ENCODE measurements at regions not wholly inside any gene's neighbourhood (a gene's known extent, or its start where the extent isn't known, plus 50 kb on each side); places are given as distances from the start of the nearest gene placed in this dataset.

DNA sequence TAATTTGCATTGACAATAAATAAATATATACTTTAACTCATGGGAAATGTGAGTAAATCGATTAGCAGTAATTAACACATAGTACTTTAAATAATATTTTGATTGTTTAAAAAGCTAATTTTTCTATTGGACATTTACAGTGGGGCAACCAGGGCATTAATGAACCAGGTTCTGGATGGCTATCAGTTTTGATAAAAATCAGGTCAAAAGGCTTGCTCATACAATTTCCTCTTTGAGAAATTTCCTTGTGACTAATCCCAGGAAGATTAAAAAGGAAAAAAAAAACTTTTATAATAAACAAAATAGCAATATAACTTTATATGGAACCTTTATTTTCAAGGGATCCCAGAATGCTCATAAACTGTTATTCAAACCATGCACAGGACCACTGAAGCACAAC lies 497.2 kb upstream of the ZEB2 start:
- no peak for DNase-seq (ENCODE audit: low spot score)

DNA sequence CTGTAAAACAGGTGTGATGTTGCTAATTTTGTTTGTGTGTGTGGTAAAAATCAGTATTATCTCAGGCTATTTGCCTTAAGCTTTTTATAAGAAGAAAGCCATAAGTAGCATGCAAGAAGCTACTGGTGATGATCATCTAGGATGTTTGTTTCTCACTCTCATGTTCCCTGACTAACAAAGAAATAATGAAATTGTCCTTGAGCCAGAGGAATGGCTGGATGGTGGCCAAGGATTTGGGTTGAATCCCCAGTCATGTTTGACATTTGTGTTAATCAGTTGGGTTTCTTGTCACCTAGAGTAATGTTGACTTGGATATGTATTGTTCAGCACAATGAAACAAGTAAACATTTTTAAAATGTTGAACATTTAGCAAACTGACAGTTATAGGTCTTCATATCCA lies 496.8 kb upstream of the ZEB2 start:
- DNase-seq (ENCODE audit: low spot score) = no peak

DNA sequence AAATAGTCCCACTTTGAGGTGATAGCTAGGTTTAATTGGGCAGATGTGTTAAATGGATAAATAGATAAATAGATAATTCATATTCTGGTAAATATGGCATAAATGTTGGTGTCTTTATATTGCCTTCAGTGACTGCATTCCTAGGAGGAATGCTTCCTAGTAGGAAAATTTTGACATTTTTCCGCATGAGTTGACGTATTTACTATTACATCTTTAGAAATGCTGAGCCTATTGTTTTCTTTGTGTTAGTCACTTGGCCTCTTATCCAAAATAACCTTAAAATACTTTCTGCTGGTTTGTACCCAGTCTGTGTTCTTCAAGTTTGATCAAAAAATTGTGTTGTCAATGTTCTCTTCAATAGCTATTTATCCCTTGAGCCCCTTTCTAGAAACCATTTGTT lies 495.6 kb upstream of the ZEB2 start:
- DNase-seq (ENCODE audit: low spot score) = no peak

DNA sequence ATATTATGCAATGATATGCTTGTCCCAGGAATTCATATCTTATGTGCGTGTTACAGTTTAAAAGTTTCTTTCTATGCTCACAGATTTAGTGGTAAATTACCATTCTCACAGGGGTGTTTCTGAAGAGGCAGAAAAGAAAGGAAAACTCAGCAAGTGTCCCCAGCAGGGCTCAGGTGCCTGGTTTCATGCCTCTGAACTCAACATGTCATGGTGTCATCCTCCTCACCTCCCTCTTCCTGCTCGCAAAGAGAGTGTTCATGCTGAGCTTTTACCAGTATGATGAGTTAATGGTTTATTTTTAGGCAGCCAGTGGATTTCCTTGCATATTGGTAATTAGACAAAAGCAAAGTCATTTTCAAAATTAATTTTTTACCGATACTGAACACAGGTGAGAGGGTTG lies 492.9 kb upstream of the ZEB2 start:
- DNase-seq (ENCODE audit: low spot score) = no peak

DNA sequence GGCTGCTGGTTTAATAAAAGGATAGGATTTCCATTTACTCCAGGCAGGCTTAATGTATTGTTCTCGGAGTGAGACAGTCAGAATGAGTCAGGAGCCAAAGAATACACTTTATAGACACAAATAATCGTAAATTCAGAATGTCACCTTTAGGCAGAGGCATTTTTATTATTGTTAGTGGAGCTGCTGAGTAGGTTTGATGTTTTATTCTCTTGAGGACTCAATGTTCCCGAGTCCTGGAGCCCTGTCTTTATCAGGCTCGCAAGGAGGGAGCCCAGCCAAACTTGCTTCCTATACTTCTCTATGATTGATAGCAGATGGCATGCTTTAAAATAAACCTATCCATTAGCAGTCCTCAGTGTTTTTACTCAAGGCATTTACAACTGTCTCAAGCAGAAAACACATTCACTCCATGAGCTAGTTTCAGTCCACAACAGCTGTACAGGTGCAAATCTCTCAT lies 492.3 kb upstream of the ZEB2 start:
- no peak for DNase-seq (ENCODE audit: low spot score)

DNA sequence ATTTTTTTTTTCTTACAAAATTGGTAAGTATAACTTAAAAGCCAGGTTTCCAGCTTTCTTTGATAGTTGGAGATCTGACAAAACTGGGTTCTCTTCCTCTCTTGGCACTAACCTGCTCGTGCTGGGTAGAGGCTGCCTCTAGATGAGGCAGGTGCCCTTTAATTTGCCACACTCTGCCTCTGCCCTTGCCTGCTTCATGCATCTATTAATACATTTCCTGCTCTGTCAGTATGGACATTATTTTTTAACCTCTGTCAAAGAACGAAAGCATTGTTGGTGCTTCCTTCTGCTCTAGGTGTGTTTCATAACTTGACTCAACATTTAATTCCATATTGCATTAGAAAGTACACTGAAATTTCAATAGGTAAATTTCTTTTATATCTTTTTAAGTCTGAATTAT lies 490.7 kb upstream of the ZEB2 start:
- DNase-seq (ENCODE audit: low spot score) = no peak

DNA sequence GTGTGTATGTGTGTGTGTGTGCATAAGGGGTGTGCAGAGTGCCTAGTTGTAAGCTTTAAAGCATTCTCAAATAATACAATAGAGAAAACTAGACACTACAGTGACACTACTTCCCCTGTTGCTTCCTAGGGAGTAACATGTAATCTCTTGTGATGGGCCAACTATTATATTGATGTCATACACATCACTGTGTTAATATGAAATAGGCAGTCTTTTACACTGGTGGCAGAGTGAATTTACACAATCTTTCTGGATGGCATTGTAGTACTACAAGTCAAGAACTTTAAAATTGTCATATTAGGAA lies 488.0 kb upstream of the ZEB2 start:
- DNase-seq (ENCODE audit: low spot score) = no peak

DNA sequence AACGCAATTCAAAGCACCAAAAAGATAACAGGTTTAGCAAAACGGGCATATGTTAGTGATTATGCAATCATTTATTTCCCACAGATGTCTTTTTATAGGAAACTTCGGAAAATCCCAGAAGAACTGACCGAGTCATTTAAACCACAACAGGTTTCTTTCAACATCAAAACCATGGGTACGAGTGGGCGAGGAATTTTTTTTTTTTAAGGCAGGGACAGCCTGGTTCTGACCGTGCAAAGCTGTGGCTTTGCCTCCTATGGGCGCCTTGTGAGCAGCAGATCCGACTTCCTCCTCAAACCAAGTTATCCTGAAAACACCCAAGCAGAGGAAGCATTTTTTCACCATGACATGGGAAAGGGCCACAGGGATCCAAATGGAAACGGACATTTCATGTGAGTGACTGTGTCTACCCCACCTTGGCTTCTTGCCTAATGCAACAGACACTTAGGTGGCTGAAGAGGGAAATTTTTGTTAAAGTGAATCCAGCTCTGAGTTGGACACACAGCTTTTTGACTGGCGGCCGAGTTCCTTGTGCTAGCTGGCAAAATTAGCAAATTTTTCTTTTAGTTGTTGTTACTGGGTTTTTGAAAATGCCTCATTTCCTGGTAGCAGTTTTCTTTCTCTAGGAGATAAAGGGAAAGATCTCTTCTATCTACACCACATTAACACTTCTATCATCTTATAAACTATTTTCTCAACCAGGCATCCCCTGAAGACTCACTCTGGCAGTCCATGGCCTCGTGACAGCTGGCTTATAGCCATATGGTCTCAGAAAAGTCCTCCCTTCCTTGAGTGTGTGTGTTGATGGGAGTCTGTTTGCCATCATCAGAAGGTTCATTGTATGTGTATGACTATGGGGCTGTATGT lies 487.4 kb upstream of the ZEB2 start:
- DNase-seq (ENCODE audit: low spot score) = no peak

DNA sequence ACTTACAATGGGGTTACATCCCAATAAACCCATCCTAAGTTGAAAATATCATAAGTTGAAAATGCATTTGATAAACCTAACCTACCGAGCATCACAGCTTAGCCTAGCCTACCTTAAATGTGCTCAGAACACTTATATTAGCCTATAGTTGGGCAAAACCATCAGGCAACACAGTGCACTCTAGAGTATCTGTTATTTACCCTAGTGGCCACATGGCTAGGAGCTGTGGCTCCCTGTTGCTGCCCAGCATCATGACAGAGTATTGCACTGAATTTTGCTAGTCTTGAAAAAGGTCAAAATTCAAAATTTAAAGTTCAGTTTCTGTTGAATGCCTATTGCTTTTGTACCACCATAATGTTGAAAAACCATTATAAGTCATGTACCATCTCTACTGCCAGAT lies 482.7 kb upstream of the ZEB2 start:
- no peak for DNase-seq (ENCODE audit: low spot score)

DNA sequence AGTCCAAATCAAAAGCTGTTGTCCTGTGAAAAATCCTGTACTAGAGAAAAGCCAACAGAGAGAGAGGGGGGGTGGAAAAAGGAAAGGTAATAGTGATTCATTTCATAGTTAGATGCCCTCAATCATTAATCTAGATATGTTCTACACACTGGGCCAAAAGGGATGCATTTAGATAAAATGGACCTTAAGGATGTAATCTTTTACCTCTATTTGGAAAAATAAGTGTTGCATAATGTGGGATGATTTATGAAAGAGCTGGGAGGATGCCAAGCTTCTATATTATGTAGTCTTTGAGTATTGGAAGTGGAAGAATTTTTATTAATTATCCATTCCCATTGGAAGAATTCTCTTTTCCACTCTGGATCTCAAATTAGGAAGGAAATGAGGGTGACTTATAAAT lies 480.5 kb upstream of the ZEB2 start:
- no peak for DNase-seq (ENCODE audit: low spot score)

DNA sequence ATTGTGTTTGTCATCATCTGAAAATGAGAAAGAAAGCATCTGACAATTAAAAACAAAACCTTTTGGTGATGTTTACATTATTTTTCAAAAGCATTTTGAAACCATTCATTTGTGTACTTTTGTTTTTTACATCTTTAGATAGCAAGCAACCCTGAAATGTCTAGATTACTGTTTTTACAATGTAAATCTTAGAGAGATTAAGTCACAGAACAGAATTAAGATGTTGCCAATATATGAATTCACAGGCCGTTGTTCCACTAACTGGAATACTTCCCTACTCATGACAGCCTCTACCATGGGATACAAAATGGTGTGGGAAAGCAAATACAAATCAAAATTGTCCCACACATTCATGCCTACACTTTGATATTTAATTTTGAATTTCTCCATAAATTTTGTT lies 480.0 kb upstream of the ZEB2 start:
- DNase-seq (ENCODE audit: low spot score) = no peak

DNA sequence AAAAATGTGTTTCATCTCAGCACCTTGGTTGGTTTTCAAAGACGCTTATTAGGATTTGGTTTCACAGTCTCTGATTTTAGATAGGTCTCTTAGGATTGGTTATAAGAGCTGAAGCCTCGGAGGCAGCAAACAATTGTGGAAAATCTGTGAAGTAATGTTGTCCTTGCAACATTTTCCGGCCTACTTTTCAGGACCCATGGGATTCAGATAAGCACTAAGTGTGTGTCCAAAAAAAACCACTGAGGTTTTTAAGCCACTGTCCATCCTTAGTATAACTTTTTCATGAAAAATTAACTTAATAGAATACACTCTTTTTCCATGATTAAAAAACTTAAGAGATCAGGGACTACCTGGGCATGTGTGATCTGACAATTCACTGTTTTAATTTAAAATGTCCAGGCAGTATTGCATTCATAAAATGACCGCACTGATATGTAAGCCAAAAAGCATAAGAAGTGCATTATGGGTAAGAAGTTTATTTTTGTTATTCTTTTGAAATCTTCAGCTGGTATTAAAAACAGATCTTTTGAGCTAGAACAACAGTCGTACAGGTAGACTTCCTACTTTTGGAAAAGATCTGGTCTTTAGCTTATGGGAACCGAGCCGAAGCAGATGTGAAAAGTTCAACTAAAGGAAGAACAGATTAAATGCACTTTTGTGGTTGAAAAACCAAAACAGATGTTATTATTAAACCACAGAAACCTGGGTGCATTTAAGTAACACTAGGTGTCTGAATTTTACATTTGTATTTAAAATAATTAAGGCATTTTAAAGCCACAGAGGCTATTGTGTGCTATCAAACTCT lies 479.4 kb upstream of the ZEB2 start:
- no peak for DNase-seq (ENCODE audit: low spot score)

DNA sequence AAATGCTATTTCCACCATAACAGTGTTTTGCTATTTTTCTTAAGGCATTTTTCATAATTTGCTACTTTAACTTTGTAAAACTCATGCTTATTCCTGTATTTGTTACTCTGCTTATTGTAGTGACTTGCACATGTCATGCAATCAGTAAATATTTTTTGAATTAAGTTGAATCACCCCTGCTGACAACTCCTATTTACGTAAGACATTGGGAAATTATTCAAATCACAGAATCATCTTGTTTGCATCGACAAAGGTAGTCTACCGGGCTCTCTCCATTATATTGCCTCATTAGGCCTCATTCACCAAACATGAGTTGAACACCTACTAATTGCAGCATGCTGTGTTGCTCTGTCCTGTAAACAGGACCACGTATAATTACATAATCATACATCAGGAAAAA lies 478.5 kb upstream of the ZEB2 start:
- DNase-seq (ENCODE audit: low spot score) = no peak

DNA sequence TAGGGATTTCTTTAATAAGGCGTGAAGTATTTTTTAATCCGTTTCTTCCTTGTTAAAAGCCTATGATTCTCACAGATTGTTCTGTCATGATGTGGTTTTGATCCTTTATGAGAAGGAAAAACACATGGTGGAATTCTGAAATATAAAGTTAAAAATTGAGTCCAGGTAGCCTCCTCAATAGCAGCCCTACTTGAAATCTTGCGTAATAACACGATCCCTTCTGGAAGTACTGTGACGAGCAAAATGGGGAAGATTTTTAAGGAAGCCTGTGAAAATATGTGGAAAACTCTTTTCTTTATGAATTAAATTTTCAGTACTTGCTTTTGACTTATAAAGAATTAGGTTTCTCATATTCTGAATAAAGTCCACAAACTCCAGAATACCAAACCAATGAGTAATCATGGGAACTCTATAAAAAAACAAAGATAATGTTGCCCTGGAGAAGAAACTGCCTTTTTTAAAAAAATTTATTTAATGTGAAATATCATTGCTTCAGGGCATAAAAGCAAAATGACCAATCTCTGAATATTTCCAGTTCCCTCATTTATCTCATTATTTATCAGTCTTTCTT lies 476.4 kb upstream of the ZEB2 start:
- DNase-seq (ENCODE audit: low spot score) = no peak

DNA sequence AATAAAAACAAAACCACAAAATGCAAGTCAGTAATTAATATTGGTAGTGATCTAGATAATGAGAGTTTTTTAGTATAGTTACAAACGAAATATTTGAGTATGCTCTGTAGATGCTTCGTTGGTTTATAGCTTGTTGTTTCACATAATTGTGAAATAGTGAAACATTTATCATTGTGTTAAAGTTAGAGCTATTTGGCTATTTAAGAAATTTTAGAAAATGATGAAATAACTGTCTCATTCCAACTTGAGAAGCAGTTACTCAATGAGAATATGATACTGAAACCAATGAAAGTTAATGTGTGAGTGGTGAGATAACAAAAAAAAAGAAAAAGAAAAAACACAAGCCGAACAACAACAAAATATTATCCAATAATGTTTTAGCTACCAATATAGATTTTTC lies 475.6 kb upstream of the ZEB2 start:
- DNase-seq (ENCODE audit: low spot score) = no peak

DNA sequence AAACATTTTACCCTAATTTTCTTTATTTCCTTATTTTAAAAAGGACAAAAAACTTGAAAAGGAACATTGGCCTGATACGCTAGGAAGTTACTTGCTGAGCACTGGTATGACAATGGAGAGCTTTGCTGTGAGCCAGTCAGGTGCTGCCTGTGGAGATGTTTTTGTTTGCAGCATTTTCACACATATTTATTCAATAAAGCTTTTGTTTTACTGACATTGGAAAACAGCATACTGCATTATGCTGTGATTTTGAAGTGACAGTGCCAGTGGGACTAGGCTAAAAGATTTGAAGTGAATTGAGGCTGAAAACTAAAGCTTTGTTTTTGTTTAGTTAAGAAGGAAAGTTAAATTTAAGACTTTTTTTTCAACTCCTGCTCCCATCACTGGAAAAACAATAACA lies 470.7 kb upstream of the ZEB2 start:
- no peak for DNase-seq (ENCODE audit: low spot score)

DNA sequence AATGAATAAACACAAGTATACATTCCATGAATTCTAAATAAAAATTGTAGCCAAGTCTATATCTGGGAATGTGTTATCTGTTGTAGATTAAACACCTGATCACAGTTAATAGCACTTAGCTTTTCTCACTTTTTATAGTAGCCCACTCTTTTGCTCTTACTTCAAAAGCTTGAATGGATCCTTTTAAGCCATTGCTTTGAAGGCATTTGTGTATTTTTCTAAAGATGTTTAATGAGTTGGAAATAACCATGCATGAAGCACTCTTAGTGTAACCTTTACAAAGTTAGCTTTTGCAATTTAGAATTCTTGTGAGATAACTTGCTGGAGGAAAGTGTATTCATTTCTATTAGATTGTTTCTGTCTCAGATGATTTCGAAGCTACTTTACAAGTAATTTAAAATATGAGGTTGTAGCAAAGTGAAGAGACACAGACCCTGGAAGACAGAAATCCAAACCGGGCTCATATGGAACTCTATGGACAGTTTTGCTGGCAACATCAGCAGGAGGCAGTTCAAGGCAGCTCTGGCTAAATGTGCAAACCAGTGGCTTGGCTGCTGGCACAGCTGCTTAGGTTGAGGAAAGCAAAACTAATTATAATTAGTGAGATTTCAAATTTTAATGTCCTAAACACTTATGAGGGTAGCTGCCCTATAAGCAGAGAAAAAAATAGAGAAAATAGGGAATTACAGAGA lies 469.8 kb upstream of the ZEB2 start:
- DNase-seq (ENCODE audit: low spot score) = no peak

DNA sequence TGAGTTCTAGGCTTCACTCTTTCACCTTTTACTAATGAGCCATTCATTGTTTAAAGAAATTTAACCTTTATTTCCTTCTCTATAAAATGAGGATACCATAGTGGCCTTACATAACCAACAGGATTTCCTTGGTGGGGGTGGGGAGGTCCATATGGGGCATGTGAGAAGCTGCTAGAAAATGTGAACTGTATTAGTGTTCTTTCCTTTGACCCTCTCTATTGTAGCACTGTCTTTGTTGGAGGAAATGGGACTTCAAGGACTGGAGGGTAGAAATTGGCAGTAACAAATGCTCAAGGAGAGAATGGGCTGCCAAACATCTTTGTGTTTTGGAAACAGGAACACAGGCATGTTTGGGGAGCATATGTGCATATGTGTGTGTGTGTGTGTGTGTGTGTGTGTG lies 468.7 kb upstream of the ZEB2 start:
- DNase-seq (ENCODE audit: low spot score) = no peak

DNA sequence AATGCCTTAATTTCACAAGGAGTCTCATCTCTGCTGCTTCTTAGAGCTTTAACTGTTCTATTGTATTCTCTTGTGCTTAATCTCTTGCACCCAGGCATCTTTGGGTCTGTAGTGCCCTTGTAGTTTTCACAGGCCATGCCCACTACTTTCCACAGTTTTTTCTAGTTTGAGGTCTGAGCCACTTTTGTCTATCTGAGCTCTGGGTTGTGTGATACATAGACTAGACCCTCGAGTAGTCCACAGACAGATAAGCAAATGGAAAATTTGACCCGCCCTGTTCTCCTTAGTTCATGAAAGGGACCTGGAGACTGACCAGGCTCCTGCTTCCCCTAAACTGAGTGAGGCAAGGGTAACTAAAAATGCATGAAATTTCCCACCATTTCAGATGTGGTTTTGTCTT lies 466.8 kb upstream of the ZEB2 start:
- DNase-seq (ENCODE audit: low spot score) = no peak

DNA sequence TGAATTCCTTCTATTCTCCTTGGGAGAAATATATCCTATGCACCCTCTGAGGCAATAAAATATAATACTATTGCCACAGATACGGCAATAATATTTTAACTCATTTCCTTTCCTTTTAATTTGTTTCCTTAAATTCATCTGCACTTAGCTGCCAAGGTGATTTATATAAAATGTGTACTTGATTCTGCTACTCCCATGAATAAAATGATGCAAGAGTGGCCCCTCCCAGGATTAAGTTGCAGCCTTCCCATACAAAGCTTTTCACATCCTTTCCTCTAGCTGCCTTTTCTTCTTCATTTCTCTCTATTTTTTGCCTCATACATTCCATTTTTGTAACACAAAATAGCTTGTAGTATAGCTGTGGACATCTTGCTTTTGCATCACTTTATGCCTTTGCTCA lies 464.1 kb upstream of the ZEB2 start:
- no peak for DNase-seq (ENCODE audit: low spot score)

DNA sequence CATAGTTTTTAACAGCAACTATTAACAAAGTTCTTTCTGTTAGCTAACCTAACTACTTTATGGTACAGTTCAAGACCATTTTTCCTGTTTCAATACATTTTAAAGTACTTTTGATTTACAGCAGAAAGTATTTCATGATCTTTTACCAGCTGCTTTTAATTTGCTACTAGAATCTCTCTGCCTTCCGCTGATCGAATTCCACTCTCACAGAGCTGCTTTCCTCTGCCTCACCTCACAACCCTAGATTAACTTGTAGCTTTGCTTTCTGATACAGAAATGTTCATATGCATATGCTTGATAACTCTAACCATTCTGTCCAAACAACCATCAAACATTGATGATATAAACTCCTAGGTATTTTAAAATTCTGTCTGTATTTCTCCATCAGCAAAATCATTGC lies 463.2 kb upstream of the ZEB2 start:
- DNase-seq (ENCODE audit: low spot score) = no peak

DNA sequence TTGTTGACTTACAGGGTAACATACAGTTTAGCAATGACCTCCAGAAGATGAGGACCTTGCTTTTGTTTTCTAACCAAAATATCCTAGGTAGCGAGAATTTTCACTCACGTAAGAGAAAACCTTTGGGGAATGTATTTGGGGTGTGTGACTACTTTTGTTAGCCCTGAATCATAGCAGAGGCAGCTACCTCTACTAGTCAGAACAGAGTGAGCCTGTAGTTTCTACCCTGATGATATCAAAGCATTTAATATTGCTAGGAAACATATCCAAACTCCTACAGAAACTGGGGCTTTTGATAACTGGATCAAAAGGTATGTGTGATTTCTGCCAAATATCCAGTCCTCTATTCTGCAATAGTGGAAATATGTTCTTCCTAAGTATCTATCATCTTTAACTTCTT lies 462.6 kb upstream of the ZEB2 start:
- DNase-seq (ENCODE audit: low spot score) = no peak

DNA sequence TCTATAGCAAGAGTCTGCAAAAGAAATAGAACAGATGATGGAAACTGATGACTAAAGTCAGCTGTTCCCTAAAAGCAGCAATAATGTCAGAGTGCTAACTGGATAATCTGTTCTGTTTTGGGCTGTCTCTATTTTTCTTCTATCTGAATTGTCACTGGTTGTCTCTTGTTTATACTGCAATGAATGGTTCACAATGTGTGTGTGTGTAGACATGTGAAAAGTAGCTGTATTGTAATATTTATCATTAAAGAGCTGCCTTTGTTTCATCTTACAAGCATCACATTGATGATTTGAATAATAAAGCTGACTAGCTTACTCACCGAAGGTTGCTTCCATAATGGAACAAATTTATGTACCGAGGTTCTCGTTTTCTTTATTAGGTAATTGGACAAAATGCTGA lies 456.0 kb upstream of the ZEB2 start:
- DNase-seq (ENCODE audit: low spot score) = no peak
